ENCODE measurements at regions not wholly inside any gene's neighbourhood (a gene's known extent, or its start where the extent isn't known, plus 50 kb on each side); places are given as distances from the start of the nearest gene placed in this dataset.

DNA sequence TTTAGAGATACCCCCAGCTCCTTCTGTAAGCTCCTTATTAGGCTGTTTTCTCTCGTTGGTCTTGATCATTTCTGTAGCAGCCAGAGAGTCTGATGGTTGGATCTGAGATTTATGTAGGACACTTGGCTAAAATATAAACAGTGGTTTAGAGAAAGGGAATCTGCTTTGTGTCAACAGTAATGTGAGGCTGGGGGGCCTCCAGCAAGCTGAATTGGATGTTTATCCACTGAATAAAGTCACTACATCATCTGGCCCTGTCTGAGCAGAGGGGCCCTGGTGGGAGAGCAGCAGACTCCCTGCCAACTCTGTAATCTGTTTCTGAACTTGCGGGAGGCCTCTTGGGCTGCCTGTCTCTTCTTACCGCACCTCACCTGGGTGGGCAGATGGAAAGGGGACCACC lies 328.5 kb upstream of the PLET1 start:
- TF ChIP-seq ARNT (IDR thresholded peaks at IDR 0.05): no peak
- TF ChIP-seq SUZ12 (IDR thresholded peaks at IDR 0.05): no peak
- TF ChIP-seq HDGF (IDR thresholded peaks at IDR 0.05; ENCODE audit: borderline replicate concordance): no peak
- TF ChIP-seq FOXA1 (IDR thresholded peaks at IDR 0.05): no peak
- TF ChIP-seq FOXM1 (IDR thresholded peaks at IDR 0.05; ENCODE audit: borderline replicate concordance): no peak
- no peak for TF ChIP-seq ZNF384 (IDR thresholded peaks at IDR 0.05)
- TF ChIP-seq BHLHE40 (IDR thresholded peaks at IDR 0.05; ENCODE audit: borderline replicate concordance): no peak
- no peak for TF ChIP-seq SP1 (IDR thresholded peaks at IDR 0.05)
- no peak for TF ChIP-seq NFRKB (IDR thresholded peaks at IDR 0.05)
